SK-N-SH treated with all-trans-retinoic acid at 6 μM for 48 hours (cell line): ENCODE measurements at regions not wholly inside any gene's neighbourhood (a gene's known extent, or its start where the extent isn't known, plus 50 kb on each side); places are given as distances from the start of the nearest gene placed in this dataset.

Experiments
- ATAC-seq: fragments of 200-7000 bp; cut with Tn5 transposase; 3 replicates; pipeline ENCODE4 v1.9.1; 2020; ENCODE audit warnings: mild to moderate bottlenecking, moderate library complexity
- ARNTL ChIP-seq: fragments of 450-650 bp; formaldehyde crosslinking; IDR thresholded peaks from 2 replicates; pipeline ENCODE4 v1.5.0; 2020; ENCODE audit warnings: low read depth, mild to moderate bottlenecking, moderate library complexity, borderline replicate concordance
- CSDC2 ChIP-seq: fragments of 250-450 bp; sonication (Bioruptor Pico); IDR thresholded peaks from 2 replicates; pipeline ENCODE4 v1.5.0; 2020; ENCODE audit warnings: mild to moderate bottlenecking, moderate library complexity
- ESRRG ChIP-seq: fragments of 250-450 bp; sonication (Bioruptor Pico); IDR thresholded peaks from 2 replicates; pipeline ENCODE4 v1.6.1; 2021; ENCODE audit warnings: mild to moderate bottlenecking
- GLIS3 ChIP-seq: fragments of 250-450 bp; sonication (Bioruptor Pico); IDR thresholded peaks from 2 replicates; pipeline ENCODE4 v1.5.0; 2020; ENCODE audit warnings: mild to moderate bottlenecking, moderate library complexity
- ISL1 ChIP-seq: fragments of 250-450 bp; sonication (Bioruptor Pico); IDR thresholded peaks from 2 replicates; pipeline ENCODE4 v2.1.2; 2022; ENCODE audit warnings: mild to moderate bottlenecking, moderate library complexity
- OSR1 ChIP-seq: fragments of 250-450 bp; sonication (Bioruptor Pico); IDR thresholded peaks from 2 replicates; pipeline ENCODE4 v1.8.0; 2022; ENCODE audit warnings: moderate library complexity, mild to moderate bottlenecking, inconsistent platforms
- PPARA ChIP-seq: fragments of 250-450 bp; sonication (Bioruptor Pico); IDR thresholded peaks from 2 replicates; pipeline ENCODE4 v1.5.0; 2020; ENCODE audit warnings: mild to moderate bottlenecking, borderline replicate concordance
- RARB ChIP-seq: fragments of 250-450 bp; sonication (Bioruptor Pico); IDR thresholded peaks from 2 replicates; pipeline ENCODE4 v1.8.0; 2021; ENCODE audit warnings: mild to moderate bottlenecking, moderate library complexity
- SNAI2 ChIP-seq: fragments of 250-450 bp; sonication (Bioruptor Pico); IDR thresholded peaks from 2 replicates; pipeline ENCODE4 v1.5.0; 2020; ENCODE audit warnings: mild to moderate bottlenecking, moderate library complexity
- TCF4 ChIP-seq: fragments of 250-450 bp; sonication (Bioruptor Pico); IDR thresholded peaks from 2 replicates; pipeline ENCODE4 v1.8.0; 2021; ENCODE audit warnings: mild to moderate bottlenecking, moderate library complexity, borderline replicate concordance
- TOX ChIP-seq: fragments of 250-450 bp; sonication (Bioruptor Pico); IDR thresholded peaks from 2 replicates; pipeline ENCODE4 v1.8.0; 2021; ENCODE audit warnings: mild to moderate bottlenecking, moderate library complexity, borderline replicate concordance
- ZC3H10 ChIP-seq: fragments of 250-450 bp; sonication (Bioruptor Pico); IDR thresholded peaks from 2 replicates; pipeline ENCODE4 v1.5.1; 2021; ENCODE audit warnings: mild to moderate bottlenecking, moderate library complexity
- ZNF565 ChIP-seq: fragments of 450-650 bp; formaldehyde crosslinking; conservative IDR thresholded peaks from 2 replicates; pipeline ENCODE4 v1.5.0; 2020; ENCODE audit warnings: low read depth, mild to moderate bottlenecking, moderate library complexity
- ZNF70 ChIP-seq: fragments of 450-650 bp; formaldehyde crosslinking; IDR thresholded peaks from 2 replicates; pipeline ENCODE4 v1.5.0; 2020; ENCODE audit warnings: mild to moderate bottlenecking, moderate library complexity
- ZNF8 ChIP-seq: fragments of 450-650 bp; formaldehyde crosslinking; IDR thresholded peaks from 2 replicates; pipeline ENCODE4 v1.5.0; 2020; ENCODE audit warnings: mild to moderate bottlenecking, moderate library complexity
- TF ChIP-seq, protein P1 (sequence below): fragments of 250-450 bp; sonication (Bioruptor Pico); IDR thresholded peaks from 2 replicates; pipeline ENCODE4 v1.5.0; 2020; ENCODE audit warnings: mild to moderate bottlenecking, moderate library complexity
- TF ChIP-seq, protein P2 (sequence below): fragments of 250-450 bp; sonication (Bioruptor Pico); IDR thresholded peaks from 2 replicates; pipeline ENCODE4 v1.8.0; 2021; ENCODE audit warnings: low read depth, mild to moderate bottlenecking, moderate library complexity, borderline replicate concordance
- TF ChIP-seq, protein P3 (sequence below): fragments of 250-450 bp; sonication (Bioruptor Pico); IDR thresholded peaks from 2 replicates; pipeline ENCODE4 v1.5.1; 2021; ENCODE audit warnings: mild to moderate bottlenecking, moderate library complexity
- TF ChIP-seq, protein P4 (sequence below): fragments of 250-450 bp; sonication (Bioruptor Pico); IDR thresholded peaks from 2 replicates; pipeline ENCODE4 v1.5.1; 2020; ENCODE audit warnings: low read depth, mild to moderate bottlenecking, moderate library complexity
- TF ChIP-seq, protein P5 (sequence below): fragments of 250-450 bp; sonication (Bioruptor Pico); IDR thresholded peaks from 2 replicates; pipeline ENCODE4 v1.8.0; 2020; ENCODE audit warnings: mild to moderate bottlenecking, moderate library complexity, borderline replicate concordance

DNA sequence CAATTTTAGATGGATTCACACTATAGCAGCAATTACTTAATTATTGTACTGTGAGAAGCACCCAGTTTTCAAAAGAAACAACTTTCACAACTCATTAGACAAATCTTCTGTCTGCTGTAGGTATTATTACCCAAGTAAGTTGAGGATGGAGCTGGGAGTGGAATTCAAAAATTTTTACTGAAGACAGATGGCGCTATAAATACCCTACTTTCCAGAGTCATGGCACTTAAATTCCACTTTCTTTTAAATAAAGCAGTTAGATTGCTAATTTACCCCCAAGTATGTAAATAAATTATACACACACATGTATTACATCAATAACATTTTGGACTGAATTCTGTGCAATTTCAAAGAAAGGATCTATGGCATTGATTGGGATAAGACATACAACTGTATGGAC lies 166.8 kb downstream of the FTCDNL1 start:
- TF ChIP-seq ISL1 (CRISPR knock-in tag) = no peak
- 0 out of 2 replicates have a peak, but pooled peaks have one; percentile 38 for TF ChIP-seq ZNF70 (CRISPR knock-in tag)
- no peak for ATAC-seq

DNA sequence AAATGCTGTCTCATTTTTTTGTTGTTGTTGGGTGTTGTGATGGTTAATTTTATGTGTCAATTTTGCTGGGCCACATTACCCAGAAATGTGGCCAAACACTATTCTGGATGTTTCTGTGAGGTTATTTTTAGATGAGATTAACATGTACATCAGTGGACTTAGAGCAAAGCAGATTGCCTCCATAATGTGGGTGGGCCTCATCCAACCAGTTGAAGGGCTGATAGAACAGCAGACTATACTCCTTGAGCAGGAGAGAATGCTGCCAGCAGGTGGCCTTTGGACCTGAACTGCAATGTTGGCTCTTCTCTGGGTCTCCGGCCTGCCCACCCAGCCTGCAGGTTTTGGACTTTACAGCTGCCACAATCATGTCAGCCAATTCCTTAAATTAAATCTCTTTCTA lies 169.0 kb downstream of the FTCDNL1 start:
- TF ChIP-seq PPARA (CRISPR knock-in tag) (no peak), ZNF565 (CRISPR knock-in tag) (no peak), ARNTL (no peak), CSDC2 (no peak), ZC3H10 (CRISPR knock-in tag) (no peak), SNAI2 (CRISPR knock-in tag) (no peak), TCF4 (CRISPR knock-in tag) (no peak), ESRRG (CRISPR knock-in tag) (no peak), TOX (CRISPR knock-in tag) (no peak), ISL1 (CRISPR knock-in tag) (no peak), ZNF8 (CRISPR knock-in tag) (no peak), GLIS3 (CRISPR knock-in tag) (no peak)
- TF ChIP-seq, protein P1, sequence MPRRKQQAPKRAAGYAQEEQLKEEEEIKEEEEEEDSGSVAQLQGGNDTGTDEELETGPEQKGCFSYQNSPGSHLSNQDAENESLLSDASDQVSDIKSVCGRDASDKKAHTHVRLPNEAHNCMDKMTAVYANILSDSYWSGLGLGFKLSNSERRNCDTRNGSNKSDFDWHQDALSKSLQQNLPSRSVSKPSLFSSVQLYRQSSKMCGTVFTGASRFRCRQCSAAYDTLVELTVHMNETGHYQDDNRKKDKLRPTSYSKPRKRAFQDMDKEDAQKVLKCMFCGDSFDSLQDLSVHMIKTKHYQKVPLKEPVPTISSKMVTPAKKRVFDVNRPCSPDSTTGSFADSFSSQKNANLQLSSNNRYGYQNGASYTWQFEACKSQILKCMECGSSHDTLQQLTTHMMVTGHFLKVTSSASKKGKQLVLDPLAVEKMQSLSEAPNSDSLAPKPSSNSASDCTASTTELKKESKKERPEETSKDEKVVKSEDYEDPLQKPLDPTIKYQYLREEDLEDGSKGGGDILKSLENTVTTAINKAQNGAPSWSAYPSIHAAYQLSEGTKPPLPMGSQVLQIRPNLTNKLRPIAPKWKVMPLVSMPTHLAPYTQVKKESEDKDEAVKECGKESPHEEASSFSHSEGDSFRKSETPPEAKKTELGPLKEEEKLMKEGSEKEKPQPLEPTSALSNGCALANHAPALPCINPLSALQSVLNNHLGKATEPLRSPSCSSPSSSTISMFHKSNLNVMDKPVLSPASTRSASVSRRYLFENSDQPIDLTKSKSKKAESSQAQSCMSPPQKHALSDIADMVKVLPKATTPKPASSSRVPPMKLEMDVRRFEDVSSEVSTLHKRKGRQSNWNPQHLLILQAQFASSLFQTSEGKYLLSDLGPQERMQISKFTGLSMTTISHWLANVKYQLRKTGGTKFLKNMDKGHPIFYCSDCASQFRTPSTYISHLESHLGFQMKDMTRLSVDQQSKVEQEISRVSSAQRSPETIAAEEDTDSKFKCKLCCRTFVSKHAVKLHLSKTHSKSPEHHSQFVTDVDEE (CRISPR knock-in tag) = no peak
- TF ChIP-seq, protein P2, sequence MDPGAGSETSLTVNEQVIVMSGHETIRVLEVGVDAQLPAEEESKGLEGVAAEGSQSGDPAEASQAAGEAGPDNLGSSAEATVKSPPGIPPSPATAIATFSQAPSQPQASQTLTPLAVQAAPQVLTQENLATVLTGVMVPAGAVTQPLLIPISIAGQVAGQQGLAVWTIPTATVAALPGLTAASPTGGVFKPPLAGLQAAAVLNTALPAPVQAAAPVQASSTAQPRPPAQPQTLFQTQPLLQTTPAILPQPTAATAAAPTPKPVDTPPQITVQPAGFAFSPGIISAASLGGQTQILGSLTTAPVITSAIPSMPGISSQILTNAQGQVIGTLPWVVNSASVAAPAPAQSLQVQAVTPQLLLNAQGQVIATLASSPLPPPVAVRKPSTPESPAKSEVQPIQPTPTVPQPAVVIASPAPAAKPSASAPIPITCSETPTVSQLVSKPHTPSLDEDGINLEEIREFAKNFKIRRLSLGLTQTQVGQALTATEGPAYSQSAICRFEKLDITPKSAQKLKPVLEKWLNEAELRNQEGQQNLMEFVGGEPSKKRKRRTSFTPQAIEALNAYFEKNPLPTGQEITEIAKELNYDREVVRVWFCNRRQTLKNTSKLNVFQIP (CRISPR knock-in tag) = no peak
- TF ChIP-seq, all 23 proteins: peak for 0
- ATAC-seq = no peak

DNA sequence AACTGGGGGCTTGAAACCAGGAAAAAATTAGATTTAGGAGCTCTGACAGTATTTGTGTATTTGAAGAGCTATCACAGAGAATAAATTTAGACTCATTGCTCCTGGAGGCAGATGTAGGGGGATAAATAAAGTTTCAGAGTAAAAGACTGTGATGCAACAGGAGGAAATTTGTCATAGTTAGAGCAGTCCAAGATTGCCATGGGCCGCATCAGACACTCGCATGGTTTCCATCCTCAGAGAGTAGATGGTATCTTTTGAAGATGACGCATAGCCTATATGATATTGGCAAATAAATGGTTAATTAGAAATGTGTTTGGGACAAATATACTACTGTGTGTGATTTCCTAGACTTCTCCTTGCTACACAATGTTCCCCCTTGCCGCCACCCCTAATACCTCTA lies 170.5 kb downstream of the FTCDNL1 start:
- no peak for TF ChIP-seq GLIS3 (CRISPR knock-in tag)
- ATAC-seq = no peak

DNA sequence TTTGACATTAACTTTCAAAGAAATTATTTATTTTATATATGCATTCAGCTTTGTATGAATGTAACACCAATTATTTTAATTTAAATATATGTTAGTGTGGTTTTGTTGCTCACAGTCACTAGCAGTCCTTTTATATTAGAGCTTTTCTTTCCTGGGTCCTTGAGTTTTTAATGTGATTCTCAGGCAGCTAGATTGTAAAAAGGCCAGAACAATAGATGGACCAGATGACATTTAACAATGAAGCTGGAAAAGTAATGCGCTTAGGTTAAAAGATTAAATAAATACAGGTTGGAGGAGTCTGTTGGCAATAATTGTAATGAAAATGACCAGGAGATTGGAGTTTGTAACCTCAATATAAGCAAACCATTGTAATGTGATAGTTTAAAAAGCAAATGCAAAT lies 171.1 kb downstream of the FTCDNL1 start:
- TF ChIP-seq, protein P1 (CRISPR knock-in tag) = no peak
- TF ChIP-seq PPARA (CRISPR knock-in tag) = no peak
- TF ChIP-seq ZNF8 (CRISPR knock-in tag) = no peak
- TF ChIP-seq CSDC2 = no peak
- TF ChIP-seq RARB (CRISPR knock-in tag) = no peak
- TF ChIP-seq TOX (CRISPR knock-in tag) = no peak
- TF ChIP-seq, protein P3, sequence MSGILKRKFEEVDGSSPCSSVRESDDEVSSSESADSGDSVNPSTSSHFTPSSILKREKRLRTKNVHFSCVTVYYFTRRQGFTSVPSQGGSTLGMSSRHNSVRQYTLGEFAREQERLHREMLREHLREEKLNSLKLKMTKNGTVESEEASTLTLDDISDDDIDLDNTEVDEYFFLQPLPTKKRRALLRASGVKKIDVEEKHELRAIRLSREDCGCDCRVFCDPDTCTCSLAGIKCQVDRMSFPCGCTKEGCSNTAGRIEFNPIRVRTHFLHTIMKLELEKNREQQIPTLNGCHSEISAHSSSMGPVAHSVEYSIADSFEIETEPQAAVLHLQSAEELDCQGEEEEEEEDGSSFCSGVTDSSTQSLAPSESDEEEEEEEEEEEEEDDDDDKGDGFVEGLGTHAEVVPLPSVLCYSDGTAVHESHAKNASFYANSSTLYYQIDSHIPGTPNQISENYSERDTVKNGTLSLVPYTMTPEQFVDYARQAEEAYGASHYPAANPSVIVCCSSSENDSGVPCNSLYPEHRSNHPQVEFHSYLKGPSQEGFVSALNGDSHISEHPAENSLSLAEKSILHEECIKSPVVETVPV (CRISPR knock-in tag) = no peak
- TF ChIP-seq ZNF565 (CRISPR knock-in tag) = no peak
- TF ChIP-seq, protein P4, sequence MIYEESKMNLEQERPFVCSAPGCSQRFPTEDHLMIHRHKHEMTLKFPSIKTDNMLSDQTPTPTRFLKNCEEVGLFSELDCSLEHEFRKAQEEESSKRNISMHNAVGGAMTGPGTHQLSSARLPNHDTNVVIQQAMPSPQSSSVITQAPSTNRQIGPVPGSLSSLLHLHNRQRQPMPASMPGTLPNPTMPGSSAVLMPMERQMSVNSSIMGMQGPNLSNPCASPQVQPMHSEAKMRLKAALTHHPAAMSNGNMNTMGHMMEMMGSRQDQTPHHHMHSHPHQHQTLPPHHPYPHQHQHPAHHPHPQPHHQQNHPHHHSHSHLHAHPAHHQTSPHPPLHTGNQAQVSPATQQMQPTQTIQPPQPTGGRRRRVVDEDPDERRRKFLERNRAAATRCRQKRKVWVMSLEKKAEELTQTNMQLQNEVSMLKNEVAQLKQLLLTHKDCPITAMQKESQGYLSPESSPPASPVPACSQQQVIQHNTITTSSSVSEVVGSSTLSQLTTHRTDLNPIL (CRISPR knock-in tag) = no peak
- no peak for TF ChIP-seq OSR1
- TF ChIP-seq ISL1 (CRISPR knock-in tag) = no peak
- no peak for TF ChIP-seq ARNTL
- no peak for TF ChIP-seq TCF4 (CRISPR knock-in tag)
- TF ChIP-seq ZNF70 (CRISPR knock-in tag) = no peak
- TF ChIP-seq GLIS3 (CRISPR knock-in tag) = no peak
- no peak for TF ChIP-seq ZC3H10 (CRISPR knock-in tag)
- TF ChIP-seq, protein P5, sequence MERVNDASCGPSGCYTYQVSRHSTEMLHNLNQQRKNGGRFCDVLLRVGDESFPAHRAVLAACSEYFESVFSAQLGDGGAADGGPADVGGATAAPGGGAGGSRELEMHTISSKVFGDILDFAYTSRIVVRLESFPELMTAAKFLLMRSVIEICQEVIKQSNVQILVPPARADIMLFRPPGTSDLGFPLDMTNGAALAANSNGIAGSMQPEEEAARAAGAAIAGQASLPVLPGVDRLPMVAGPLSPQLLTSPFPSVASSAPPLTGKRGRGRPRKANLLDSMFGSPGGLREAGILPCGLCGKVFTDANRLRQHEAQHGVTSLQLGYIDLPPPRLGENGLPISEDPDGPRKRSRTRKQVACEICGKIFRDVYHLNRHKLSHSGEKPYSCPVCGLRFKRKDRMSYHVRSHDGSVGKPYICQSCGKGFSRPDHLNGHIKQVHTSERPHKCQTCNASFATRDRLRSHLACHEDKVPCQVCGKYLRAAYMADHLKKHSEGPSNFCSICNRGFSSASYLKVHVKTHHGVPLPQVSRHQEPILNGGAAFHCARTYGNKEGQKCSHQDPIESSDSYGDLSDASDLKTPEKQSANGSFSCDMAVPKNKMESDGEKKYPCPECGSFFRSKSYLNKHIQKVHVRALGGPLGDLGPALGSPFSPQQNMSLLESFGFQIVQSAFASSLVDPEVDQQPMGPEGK (CRISPR knock-in tag) = no peak
- ATAC-seq = no peak
